Activated T-cell treated with anti-CD3 and anti-CD28 coated beads for 48 hours (primary cell): ENCODE measurements at regions not wholly inside any gene's neighbourhood (a gene's known extent, or its start where the extent isn't known, plus 50 kb on each side); places are given as distances from the start of the nearest gene placed in this dataset.
A peak's percentile ranks its signal among the peaks of the same experiment; 100 is the strongest.

Experiments
- DNase-seq: peaks from one replicate; pipeline ENCODE4 v3.0.0-alpha.2; 2020; ENCODE audit warnings: low read depth

DNA sequence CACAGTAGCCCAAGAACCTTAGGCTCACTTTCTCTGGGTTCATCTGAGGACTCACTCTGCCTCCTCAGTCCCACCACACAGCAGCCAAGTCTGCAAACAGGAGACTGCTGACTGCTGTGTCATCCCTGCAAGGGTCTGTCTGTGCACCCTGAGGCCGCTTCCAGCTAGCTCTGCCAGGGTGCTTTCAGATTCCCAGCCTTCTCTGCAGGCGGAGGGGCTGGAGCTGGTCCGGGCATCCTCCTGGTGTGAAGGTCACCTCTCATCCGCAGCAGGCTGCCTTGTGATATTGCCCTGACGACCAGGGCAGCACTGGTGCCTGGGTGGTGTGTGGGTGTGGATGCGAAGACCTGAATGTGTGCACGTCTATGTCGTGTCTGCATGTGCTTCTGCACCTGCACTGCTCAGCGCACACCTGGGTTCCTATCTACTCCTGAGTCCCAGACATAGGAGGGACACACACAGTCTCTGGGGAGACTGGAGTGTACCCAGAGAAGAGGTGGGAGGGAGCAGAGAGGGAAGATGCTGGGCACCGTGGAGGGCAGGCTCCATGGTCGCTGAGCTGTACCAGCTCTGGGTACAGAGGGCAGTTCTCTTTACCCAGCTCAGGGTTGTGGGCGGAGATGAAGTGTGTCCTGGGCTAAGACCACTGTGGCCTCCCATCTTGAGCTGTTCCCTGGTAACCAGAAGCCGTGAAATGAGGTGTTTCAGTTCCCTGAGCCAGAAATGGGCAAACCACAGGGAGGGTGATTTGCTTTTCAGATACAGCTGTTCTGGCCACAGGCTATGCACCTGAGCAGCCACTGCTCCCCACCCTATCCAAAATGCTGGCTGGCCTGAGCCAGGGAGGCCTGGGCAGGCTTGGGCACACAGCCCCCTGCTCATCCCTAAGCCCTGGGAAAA lies 160.9 kb upstream of the CSF3R start:
- DNase-seq, result no peak

DNA sequence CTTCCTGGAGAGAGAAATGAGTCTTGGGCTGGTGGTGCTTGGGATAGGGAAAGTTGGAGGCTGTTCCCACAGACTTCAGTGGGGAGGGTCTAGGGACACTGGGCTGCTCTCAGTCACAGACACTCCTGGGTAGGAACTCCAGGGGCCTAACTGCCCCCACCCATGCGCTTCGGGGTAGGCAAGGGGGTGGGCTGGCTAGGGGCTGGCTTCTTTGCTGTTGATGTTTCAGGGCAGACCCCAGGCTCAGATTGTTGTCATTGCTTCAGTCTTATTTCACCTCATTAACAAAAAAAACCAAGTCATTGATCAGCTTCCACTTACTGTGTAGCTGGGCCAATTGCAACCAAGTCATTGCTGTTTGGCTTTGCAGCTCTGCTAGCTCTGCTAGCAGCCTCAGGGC lies 160.1 kb upstream of the CSF3R start:
- no peak for DNase-seq

DNA sequence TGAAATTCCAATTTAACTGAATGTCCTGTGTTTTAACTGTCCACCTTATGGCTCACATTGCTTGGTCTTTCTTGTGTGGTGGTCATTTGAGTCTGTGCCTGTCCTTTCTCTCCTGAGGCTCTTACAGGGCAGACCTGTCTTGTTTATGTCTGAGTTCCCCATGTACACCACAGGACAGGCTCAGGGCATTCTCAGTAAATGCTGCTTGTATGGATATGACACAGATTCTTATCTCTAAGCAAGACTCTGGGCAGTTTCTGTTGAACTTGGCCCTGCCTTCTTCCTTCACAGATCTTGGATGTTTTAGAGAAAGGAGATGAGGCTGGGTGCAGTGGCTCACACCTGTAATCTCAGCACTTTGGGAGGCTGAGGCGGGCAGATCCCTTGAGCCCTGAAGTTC lies 159.1 kb upstream of the CSF3R start:
- no peak for DNase-seq

DNA sequence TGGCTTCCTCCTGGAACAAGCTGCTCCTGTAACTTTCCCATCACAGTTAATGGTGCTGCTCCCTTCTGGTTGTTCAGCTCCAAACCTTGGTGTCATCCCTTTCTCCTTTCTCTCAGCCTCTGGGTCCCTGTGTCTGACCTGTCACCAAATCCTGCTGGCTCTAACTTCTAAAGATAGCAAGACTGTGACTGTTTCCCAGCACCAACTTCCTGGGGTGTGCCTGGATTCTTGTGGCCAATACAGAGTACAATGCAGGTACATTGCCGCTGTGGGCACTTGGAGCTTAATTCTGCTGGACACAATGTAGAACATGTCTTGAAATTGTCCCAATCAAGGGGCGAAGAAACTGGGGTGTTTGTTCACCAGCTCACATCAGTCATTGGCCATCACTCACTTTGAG lies 156.7 kb upstream of the CSF3R start:
- no peak for DNase-seq

DNA sequence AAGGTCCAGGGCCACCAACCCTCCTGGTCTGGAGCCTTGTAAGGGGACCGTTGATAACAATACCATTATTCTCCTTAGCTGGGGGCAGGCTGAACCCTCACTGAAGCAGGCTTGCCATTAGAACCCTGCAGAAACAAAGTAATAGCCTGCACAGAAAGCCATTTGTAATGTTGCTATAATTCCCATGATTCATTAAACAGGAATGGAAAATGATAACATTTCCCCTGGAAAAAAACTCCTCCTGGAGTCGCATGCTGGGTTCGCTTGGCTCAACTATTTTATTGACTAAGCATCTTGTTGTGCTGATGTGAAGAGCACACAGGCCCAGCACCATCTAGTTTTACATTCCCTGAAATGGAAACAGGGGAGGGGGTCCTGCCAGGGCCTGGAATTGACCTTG lies 155.6 kb upstream of the CSF3R start:
- no peak for DNase-seq

DNA sequence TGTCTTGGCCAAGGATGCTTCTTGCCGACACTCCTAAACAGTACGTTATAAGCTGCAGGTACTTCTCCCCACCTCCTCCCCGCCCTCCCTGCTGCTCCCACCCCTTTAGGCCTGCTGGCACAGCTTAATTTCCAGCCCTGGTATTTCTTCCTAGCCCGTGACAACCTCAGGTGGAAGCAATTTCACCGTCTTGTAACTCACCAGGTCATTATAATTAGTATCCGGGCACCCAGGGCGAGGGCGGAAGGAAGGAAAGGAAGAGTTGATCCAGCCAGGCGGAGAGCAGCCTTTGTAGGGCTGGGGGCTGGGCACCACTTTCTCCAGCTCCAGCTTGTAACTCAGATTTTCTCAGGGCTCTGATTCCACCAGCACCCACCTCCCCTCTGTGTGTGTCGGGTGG lies 153.5 kb upstream of the CSF3R start:
- no peak for DNase-seq

DNA sequence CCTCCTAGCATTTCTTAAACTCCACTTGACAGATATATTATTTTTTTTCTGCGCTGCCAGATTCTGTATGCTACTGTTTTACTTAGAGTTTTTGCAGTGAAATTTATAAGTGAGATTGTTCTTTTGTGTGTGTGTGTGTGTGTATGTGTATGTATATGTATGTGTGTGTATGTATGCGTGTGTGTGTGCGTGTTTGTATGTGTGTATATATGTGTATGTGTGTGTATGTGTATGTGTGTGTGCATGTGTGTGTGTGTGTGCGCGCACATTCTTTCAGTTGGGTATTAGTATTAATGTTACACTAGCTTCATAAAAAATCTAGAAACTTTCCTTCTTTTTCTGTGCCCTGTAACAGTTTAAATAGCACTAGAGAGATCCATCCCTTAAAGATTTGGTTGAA lies 152.6 kb upstream of the CSF3R start:
- DNase-seq, result no peak

DNA sequence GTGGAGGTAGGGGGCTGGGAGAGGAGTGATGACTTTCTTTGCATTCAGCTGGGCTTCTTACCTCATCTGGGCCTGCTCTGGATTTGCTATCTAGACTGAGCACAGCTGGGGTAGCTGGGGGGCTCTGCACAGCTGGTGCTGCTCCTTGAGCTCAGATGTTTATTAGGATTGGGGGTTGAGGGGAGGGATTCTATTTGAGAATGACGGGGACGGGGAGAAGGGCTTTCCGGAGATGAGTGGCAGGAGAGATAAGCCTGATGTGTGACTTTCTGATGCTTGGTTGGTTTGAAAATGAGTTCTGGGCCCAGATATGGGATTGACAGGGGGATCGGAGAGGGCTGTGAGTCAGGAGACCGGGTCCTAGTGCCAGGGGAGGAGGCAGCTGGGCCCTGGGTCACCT lies 146.1 kb upstream of the CSF3R start:
- no peak for DNase-seq

DNA sequence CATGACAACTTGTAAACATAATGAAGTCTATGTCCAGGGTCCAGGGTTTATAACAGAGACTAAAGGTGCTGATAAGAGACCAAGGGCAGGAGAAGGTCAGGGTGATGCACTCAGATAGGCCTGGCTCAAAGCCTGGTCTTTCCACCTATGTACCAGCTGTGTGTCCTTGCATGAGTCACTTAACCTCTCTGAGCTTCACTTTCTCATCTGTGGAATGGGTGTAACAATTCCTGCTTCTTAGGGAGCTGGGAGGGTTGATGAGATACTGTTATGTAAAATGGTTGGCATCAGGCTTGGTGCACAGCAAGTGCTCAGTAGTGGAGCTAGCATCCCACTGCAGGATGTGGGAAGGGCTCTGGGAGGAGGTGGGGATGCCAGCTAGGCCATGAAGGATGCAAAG lies 143.7 kb upstream of the CSF3R start:
- no peak for DNase-seq

DNA sequence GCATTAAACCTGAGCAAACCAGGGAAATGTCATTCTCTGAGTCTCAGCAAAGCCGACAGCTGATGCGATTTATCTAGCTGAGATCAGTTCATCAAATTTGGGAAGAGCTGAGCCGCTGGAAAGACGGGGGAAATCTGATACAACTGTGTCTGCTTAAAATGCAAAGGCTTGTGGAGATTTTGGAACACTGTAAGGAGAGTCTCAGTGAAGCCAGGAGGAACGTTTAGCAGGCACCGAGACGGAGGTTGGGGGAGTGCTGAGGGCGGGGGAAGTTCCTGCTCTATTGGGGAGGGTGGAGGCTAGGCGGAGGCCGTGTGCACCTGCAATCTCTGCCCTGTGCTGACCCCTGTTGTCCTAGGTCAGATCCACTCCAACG lies 143.2 kb upstream of the CSF3R start:
- DNase-seq, result no peak

DNA sequence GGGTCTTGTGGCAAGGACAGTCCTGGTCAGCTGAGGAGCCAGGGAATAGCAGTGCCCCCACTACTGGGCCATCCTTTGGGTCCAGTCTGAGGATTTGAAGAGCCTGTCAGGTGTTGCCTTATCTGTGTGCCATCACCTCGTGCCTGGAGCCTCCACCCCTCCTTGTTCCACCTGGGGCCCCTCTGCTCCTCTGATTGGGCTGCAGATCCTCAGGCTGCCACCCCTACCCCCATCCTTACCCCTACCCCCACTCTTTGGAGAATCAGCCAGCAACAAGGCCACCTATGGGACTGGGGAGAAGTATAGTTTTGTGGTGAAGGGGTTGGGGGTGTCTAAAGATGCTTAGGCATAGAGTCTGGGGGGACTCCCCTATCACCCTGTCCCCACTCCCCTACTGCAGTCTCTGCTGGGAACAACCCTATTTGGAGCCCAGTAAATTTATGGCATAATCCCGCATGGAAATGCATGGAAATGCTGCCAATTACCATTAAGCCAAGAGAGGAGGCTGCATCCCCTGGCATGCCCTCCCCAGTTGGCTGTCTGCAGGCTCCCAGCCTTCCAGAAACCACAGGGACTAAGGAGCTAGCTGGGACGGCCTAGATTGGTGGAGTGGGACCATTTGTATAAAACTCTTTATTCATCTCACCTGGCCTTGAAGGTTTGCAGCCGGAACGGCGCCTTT lies 142.7 kb upstream of the CSF3R start:
- DNase-seq, result no peak

DNA sequence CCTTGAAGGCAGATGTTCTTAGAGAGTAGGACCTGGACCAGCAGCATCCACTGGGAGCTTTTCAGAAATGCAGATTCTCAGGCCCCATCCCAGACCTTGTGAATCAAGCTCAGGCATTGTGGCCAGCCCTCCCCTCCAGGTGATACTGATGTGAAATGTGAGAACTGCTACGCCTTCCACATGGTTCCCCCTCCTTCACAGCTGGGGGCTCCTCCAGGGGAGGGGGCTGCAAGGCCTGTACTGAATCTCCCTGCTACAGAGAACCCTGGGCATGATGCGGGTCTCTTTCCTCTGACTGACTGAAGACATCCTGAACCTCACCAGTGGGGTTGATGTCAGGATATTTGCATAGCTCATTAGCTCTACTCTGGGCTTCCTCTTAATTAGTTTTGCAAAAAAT lies 141.8 kb upstream of the CSF3R start:
- no peak for DNase-seq

DNA sequence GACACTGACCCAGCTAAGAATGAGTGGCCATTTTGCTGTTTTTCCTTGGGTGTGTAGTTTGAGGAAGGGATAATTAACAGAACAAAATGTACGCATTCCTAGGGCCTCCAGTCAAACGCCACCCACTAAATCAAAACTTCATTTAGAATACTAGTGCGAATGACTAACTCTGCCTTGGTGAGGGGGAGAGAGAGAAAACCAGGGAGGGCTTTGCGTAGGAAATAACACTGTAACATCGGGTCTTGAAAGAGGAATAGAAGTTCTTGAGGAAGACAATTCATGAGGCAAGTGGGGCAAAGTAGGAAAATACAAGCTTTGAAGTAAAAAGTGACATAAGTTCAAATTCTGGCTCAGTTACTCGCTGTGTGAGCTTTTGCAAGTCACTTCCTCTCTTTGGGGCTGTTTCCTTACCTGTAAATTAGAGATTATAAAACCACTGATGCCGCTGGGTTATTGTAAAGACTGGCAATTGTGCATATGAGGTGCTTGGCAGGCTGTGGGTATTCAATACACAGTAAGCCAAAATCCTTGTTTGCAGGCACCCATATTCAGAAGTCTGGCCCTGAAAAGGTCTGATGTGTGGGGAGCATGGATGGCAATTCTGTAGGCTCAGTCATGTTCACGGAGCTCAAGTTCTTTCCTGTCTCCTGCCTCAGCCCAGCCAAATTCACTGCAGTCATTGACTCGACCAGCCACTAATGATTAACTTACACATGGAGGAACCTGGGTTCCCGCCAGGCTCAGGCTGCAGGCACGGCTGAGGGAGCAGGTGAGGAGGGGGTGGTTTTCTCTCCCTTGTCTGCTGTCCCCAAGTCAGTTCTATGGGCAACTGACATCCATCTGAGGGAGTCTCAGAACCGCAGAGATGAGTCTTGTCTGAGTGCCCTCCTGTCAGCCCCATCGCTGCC lies 140.3 kb upstream of the CSF3R start:
- no peak for DNase-seq

DNA sequence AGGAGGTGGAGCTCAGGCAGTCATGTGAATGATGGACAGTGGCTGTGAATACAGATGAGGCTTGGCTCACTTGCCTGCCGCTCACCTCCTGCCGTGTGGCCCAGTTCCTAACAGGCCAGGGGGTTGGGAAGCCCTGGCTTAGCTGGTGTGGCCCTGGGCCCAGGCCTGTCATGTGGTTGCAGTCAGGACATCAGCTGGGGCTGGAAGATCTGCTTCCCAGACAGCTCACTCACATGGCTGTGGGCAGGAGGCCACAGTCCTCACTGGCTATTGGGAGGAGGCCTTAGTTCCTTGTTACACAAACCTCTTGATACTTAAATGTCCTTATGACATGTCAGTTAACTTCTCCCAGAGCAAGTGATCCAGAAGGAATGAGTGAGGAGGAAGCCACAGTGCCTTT lies 138.8 kb upstream of the CSF3R start:
- no peak for DNase-seq

DNA sequence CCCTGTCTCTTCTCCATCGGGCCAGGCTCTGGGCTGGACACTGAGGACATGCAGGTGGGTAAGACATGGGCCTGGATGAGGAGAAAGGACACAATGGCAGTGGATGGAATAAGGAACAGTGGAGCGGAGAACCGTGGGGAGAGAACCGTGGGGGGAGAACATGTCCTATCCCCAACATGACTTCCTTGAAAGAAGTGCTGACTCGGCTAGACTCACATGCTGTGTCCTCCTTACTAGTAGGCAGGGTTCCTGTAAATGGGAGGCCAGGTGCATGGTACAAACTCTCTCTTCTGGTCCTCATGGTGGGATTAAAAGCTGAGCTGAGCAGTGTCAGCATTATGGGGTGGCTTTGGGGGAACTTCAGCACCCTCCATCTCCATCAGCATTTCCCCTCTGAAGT lies 137.4 kb upstream of the CSF3R start:
- DNase-seq, result no peak

DNA sequence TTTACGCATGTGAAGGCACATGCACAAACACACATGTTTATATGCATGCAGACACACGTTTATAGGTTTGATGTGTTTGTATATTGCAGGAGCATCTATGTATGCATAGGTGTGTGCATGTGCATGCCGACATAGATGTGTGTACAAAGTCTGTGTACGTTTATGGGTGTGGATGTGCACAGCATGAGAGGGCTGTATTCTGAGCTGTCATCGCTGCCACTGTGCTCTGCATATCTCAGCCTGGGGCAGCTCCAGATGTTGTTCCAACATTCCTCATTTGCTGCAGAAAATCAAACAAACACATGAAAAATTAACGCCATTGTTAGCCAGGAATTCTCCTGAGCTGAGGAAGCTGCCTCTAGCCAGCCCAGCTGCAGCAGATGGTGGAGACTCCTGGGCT lies 132.3 kb upstream of the CSF3R start:
- no peak for DNase-seq

DNA sequence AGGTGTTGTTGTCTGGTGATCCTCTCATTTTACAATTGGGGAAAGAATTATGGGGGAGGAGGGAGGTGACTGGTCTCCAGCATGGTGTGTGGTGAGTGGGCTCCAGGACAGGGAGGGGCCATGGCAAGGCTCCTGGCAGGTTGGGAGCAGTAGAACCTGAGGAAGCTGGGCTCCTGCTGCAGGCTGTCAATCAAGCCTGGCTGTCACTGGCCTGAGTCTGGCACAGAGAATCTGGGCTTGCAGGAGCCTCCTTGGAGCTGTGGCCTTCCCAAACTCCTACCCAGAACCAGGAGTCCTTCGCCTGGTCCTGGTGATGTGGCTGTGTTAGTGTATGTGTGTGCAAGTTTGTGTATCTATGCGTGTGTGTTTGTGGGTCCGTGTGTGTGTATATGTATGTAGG lies 131.9 kb upstream of the CSF3R start:
- no peak for DNase-seq

DNA sequence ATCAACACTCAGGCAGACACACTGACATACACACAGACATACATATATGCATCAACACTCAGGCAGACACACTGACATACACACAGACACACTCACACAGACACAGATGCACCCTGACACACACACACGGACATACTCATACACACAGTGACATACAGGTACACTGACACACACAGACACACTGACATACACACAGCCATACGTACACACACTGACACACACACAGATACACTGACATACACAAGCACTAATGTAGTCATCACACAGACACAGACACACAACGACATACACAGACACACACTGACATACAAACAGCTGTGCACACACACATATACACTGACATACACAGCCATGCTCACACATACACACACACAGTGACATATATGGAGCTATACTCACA lies 131.0 kb upstream of the CSF3R start:
- DNase-seq, result no peak

DNA sequence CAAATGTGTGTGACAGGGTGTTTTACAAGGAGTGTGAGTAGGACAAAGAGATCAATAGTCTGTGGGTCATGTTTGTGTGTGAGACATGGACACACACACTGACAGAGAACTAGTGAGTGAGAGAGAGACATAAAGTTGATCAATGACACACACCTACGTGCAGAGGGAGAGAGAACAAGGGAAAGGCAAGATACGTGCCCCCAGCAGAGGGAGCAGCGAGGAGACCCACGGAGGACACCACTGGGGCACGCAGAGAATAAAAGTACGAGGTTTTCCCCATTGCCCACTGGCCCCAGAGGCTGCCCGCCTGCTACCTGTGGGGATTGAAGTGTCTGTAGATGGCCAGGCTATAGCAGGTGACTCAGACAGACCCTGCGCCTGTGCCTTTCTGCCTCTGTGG lies 130.2 kb upstream of the CSF3R start:
- DNase-seq, result no peak

DNA sequence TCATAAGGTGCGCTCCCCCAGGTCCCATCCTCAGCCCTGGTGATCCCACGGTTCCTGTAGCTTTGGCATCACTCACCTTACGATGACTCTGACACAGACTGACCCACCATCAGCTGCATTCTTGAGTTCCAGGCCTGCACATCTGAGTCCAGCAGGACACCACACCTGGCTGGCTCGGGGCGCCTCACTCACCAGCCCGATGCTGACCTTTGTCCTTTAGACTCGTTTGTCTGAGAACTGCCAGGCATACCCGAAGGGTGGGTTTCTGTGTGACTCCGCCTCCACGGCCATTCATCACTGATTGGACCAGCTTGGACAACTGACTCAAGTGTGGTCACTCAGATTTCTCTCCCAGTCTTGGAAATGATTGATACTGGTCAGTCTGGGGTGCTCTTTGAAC lies 129.4 kb upstream of the CSF3R start:
- no peak for DNase-seq

DNA sequence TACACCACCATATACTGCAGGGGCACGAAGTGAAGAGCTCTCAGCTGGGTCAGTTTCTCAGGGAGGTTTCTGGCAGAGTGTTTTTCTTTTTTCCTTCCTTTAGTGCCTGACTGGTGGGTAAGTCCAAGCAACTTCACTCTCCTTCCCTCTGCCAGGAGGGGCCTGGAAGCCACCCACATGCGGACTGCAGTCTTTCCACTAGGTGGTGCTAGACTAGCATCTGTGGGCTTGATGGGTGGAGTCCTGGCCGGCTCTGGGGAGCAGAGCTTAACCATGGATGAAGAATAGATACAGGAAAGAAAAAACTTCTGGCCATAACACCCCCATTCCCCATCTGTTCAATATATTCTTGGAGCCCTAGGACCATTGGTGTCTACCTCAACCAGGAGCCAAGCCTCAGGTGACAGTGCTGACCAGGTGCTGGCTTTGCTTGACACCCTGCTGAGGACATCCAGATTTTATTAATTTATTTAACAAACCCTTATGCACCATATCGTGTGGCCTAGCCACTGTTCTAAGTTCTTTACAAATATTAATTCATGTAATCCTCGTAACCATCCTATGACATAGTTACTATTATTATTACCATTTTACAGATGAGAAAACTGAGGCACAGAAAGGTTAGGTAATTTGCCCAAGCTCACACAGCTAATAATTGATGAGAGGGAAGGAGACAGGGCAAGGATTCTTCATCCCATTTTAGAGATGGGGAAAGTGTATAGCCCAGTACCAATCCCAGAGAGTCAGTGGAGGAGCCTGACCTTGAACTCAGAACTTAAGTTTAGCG lies 126.7 kb upstream of the CSF3R start:
- peak; percentile 33 for DNase-seq

DNA sequence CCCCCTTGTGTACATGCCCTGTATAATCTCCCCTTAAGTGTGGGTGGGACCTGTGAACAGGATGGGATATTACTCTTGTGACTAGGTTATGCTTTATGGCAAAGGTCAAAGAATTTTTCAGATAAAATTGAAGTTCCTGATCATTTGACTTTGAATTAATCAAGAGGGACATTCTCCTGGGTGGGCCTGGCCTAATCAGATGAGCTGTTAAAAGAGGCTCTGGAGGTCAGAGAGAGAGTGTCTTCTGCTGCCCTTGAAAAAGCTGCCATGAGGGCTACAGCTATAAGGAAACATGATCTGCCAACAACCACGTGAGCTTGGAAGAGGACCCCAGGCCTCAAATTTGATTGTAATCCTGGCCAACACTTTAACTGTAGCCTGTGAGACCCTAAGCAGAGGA lies 125.6 kb upstream of the CSF3R start:
- DNase-seq, result no peak
